HG02973 (cell line): ENCODE measurements at regions not wholly inside any gene's neighbourhood (a gene's known extent, or its start where the extent isn't known, plus 50 kb on each side); places are given as distances from the start of the nearest gene placed in this dataset.
"Not testable (repeated sequence)": the region's sequence is repeated elsewhere in the genome, so short reads cannot be mapped to it uniquely, and the experiment has no call there.

Experiments
- ATAC-seq: cut with Tn5 transposase; IDR thresholded peaks from one replicate; pipeline ENCODE4 v1.9.1; 2021; ENCODE audit warnings: moderate library complexity; ENCODE audit not compliant: unreplicated experiment

DNA sequence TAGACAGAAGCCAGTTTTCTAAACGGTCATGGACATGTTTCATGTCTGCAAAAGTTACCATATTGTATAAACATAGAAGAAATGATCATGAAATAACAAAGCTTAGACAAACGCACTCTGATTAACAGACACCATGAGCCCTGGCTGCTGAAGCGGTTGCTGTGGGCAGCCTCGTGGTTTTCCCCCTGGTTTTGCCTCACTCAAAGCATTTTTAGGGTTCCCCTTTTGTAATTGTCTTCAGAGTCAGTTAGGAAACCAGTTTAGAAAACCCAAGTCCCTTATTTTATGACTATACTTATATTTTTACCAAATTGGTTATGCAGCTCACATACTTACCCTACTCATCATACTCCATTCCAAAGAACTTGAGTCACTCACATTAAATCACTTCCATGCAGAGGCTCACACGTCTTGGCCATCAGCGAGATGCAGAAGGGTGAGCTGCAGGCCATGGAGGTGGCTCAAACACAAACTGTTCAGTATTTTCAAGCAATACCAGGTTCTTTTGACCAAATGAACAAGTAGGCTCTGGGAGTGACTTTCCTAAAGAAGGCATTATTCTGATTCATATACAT lies 105.6 kb upstream of the SALL3 start:
- no peak for ATAC-seq

- ATAC-seq: no peak
Observed at GRCh38 chr18:78875016-78875777, 104.4 kb upstream of the SALL3 start.

DNA sequence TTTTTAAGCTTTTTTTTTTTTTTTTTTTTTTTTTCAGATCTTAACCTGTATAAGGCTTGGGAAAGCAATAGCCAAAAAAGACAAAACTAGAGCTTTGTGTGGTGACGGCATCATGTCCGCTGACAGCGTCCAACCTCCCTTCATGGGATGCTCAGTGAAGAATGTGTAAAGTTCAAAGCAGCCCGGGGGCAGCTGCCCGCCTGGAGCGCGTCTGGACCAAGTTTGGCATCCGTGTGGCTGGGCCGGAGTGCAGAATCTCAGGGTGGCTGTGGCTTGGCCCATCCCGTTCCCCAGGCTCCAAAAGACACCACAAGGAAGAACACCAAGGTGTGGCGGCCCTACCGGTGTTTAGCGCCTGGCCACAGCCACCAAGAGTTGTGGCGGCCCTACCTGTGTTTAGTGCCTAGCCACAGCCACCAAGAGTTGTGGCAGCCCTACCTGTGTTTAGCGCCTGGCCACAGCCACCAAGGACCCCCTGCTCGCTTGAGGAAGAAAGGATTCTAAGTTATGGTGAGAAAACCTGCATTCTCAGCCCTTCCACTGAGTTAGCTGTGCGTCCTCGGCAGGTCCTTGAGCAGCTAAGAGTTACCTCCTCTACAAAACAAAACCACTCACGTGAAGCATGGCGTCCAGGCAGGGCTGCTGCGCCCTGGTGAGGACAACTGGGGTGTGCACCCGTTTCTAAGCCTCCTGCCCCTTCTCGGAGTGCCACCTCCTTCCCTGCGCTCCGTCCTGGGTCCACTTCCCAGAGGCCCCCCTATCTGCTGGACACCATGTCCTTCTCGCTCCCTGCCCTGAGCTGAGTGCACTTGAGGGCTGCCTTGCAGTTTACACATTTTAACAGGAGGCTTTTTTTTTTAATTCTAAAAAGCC lies 103.6 kb upstream of the SALL3 start:
- no peak for ATAC-seq

- no peak for ATAC-seq
Observed at GRCh38 chr18:78876868-78877267, 102.8 kb upstream of the SALL3 start.

- no peak for ATAC-seq
Observed at GRCh38 chr18:78878335-78878734, 101.3 kb upstream of the SALL3 start.

DNA sequence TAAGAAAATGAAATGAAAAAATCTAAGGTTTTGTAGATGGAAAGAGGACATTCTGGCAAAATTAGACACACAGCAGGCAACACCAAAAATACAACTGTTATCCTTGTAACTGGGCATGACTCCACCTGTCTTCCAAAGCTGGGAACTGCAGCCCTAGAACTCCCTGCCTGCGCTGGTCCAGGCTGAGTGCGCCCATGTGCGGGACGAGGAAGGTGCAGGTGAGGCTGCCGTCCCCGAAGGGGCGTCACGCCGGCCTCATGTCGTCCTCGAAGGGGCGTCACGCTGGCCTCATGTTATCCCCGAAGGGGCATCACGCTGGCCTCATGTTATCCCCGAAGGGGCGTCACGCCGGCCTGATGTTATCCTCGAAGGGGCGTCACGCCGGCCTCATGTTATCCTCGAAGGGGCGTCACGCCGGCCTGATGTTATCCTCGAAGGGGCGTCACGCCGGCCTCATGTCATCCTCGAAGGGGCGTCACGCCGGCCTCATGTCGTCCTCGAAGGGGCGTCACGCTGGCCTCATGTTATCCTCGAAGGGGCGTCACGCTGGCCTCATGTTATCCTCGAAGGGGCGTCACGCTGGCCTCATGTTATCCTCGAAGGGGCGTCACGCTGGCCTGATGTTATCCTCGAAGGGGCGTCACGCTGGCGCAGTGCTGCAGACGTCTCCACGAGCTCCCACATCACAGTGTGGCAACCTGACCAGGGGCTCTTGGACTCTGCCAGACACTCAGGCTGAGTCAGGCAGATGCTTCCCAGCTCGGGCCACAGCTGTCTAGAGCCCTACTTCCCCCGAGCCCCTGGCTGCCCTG lies 100.3 kb upstream of the SALL3 start:
- ATAC-seq: not testable (repeated sequence)

GRCh38 chr18:78882585-78882984 lies 97.0 kb upstream of the SALL3 start:
- no peak for ATAC-seq

GRCh38 chr18:78883501-78883900 lies 96.1 kb upstream of the SALL3 start:
- no peak for ATAC-seq

GRCh38 chr18:78884502-78884901 lies 95.1 kb upstream of the SALL3 start:
- no peak for ATAC-seq

DNA sequence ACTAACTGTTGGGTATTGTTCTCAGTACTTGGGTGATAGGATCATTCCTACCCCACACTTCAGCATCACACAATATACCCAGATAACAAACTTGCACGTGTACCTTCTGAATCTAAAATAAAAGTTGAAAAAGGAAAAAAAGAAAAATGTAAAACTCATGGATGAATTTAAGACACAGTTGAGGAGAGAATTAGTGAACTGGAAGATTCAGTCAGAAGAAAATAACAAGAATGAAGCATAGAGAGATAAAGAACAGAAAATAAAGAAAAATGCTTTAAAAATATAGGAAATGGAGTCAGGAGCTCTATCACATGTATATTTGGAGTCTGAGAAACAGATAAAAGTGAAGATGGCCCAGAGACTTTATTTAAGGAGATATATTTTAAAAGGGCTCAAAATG lies 90.4 kb upstream of the SALL3 start:
- ATAC-seq: no peak

DNA sequence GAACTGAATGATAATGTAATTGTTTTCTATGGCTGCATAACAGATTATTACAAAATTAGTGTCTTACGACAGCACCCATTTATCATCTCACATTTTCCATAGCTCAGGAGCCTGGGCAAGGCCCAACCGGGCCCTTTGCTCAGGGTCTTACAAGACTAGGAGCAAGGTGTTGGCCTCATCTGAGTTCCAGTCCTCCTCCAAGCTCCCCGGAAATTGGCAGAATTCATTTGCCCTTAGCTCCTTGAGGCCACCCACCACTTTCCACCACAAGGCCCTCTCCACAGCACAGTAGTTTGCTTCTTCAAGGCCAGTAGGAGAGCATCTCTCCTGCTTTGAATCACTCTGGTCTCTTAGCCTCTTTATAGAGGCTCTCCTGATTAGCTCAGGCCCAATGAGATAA lies 89.2 kb upstream of the SALL3 start:
- ATAC-seq: no peak

DNA sequence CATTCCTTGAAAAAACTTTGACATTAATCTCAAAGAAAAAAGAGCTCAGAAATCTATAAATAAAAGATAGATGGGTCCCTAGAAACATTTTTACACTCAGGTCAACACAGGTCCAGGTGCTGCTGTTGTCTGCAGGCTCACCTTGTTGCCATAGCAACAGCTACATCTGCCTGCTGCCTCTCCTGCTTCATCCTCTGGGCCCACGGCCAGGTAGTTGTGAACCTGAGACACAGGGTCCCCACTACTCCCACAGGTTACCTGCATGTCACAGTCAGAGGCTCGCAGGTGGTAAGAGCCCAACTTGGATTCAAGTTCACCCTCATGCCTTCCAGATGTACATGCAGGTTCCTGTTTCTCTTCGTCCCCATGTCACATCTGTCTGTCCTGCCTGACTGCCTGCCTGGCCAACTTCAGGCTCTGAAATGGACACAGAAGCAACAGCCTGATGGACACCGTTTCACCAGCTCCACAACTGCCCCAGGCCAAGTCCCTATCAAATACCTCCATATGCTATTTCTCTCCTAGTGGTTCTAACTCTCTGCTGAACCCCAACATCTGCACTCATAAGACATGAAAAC lies 88.3 kb upstream of the SALL3 start:
- ATAC-seq: no peak

DNA sequence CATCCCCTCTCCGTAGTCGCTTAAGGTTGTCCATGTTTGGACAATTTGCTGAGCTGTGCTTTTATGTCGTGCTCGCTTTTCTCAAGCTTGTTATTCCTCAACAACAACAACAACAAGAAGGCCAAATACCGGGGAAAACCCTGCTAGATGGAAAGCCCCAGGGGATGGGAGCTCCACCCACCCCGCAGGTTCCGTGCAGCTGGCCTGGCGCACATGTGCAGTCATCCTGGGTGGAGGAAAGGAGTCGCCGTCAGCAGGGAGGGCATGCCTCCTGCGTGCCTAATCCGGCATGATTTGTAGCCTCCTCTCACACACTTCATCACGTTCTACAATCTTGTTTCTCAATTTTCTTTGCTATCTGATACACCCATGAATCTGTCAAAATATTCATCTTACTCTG lies 87.4 kb upstream of the SALL3 start:
- ATAC-seq: no peak

GRCh38 chr18:78892721-78893120 lies 86.9 kb upstream of the SALL3 start:
- no peak for ATAC-seq

GRCh38 chr18:78893281-78894032 lies 86.2 kb upstream of the SALL3 start:
- no peak for ATAC-seq

DNA sequence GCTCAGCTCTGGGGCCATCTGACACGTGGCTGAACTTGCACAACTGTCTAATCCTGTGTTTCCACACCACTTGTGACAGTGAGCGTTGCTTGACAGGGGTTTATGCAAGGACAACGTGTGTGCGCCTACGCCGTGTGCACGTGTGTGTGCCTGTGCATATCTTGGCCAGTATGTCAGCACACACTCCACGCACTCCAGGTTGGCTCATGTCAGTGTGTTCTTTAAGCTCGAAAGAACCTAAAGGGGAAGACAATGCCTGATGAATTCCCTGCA lies 85.6 kb upstream of the SALL3 start:
- ATAC-seq: no peak

GRCh38 chr18:78895207-78896001 lies 84.2 kb upstream of the SALL3 start:
- no peak for ATAC-seq

DNA sequence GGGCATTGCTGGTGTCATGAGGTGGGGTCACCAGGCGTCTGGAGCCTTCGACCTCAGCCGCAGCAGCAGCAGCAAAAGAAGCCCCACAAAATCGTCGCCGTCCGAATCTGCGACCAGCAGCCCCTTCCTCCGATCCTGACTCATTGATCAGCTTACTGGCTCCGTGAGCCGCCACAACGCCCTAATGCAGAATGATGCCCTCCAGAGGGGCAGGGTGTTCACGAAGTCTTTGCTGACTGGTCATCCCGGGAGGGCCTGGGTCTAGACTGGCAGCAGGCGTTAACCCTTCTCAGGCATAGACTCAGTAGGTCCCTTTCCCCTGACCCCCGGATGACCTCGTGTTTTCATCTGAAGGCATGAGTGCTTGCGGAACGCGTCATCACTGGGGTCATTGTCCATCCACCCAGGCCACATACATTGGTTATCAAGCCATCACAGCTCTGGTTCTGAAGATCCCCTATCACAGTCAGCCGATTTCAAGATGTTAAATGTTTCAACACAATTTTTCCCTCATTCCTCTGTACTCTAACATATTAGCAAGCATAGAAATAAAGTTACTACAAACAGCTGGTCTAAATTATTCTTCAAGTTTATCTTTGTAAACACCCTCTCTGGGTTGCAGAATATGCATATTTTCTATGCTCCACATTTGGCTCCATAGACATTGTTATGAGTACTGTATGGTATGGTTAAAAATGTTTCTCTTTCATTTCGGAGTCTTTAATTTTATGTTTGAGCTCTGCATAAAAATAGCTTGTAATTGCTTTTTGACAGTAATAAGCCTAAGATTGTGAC lies 83.3 kb upstream of the SALL3 start:
- no peak for ATAC-seq

- ATAC-seq: no peak
Observed at GRCh38 chr18:78898066-78898465, 81.6 kb upstream of the SALL3 start.
